ENCODE measurements at regions not wholly inside any gene's neighbourhood (a gene's known extent, or its start where the extent isn't known, plus 50 kb on each side); places are given as distances from the start of the nearest gene placed in this dataset.

- TF ChIP-seq EZH2 (IDR thresholded peaks at IDR 0.05; ENCODE audit: insufficient read depth, poor library complexity, severe bottlenecking), result no peak
- TF ChIP-seq EZH2phosphoT487 (IDR thresholded peaks at IDR 0.05; ENCODE audit: insufficient read depth, low read depth), result no peak
These were observed 197.9 kb downstream of the SUCLA2 start for GRCh38 chr13:47803131-47803530.
